Stimulated activated CD4-positive, alpha-beta T cell treated with anti-CD3 and anti-CD28 coated beads, Interleukin-1b, Interleukin-23, amount 100 ng/mL, for 1 hour (primary cell): ENCODE measurements at regions not wholly inside any gene's neighbourhood (a gene's known extent, or its start where the extent isn't known, plus 50 kb on each side); places are given as distances from the start of the nearest gene placed in this dataset.

Experiments used
- DNase-seq, 2 donors: peaks; one replicate each; pipeline ENCODE4 v3.0.0-alpha.2; 2020; ENCODE audit warnings: low read depth in 2 of 2

GRCh38 chr9:118187408-118187807, 483.2 kb downstream of the TLR4 start:
- no peak for DNase-seq

DNA sequence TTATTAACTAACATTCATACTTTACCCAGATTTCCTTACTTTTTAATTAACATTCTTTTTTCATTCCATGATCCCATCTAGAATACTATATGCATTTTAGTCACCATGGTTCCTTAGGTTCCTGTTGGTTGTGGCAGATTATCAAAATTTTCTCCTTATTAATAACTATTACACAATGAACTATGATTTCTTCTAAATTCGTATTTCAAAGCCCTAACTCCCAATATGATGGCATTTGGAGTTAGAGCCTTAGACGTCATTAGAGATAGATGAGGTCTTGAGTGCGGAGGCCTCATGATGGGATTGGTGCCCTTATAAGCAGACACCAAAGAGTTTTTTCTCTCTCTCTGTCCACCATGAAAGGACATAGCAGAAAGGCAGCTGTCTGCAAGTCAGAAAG, 485.4 kb downstream of the TLR4 start:
- no peak for DNase-seq

DNA sequence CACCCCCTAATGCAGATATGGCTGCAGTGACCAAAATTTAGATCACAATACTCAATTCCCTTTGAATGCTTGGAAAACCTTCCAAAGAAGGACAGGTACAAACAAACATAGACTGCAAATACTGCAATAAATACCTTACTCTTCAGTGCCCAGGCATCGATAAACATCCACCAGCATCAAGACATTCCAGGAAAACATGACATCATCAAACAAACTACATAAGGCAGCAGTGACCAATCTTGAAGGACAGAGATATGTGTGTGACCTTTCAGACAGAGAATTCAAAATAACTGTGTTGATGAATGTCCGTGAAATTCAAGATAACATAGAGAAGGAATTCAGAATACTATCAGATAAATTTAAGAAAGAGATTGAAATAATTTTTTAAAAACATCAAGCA, 488.6 kb downstream of the TLR4 start:
- DNase-seq: no peak

GRCh38 chr9:118209343-118209742, 505.1 kb downstream of the TLR4 start:
- no peak for DNase-seq

DNA sequence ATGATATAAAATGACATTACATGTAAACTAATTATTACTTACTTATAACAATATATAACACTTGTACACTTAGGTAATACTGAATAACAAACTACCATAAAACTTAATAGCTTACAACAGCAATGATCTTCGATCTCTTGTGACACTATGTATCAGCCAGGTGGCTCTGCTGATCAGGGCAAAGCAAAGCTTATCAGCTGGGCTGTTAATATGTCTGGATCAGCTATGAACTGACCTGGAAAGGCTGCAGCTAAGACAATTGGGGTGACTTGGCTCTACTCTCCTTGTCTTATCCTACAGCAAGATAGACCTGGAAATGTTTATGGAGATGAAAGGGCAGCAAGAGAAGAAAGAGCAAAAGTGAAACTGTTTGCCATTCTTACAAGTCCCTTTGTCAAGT, 511.3 kb downstream of the TLR4 start:
- no peak for DNase-seq

GRCh38 chr9:118222375-118222774, 518.2 kb downstream of the TLR4 start:
- DNase-seq: no peak

- DNase-seq: no peak
Observed at GRCh38 chr9:118223111-118223510, 518.9 kb downstream of the TLR4 start.

- DNase-seq: no peak
Observed at GRCh38 chr9:118230329-118230728, 526.1 kb downstream of the TLR4 start.

- no peak for DNase-seq
Observed at GRCh38 chr9:118236625-118237024, 532.4 kb downstream of the TLR4 start.

DNA sequence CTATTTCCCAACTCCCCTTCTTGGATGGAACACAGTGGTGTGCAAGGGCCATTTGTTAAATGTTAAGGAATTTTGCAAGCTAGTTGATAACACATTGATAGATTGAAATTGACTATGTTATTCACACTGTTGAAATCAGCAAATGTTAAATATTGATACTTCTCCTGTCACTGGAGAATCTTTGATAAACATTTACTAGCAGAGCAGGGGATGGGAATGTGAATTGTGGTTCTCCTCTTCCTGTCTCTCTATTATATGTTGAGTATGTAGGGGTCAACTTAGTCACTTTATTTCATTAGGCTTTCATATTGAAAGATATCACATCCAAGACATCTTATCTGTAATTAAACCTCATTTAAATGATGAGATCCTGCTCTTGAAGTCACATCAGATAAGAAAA, 533.9 kb downstream of the TLR4 start:
- DNase-seq: no peak

DNA sequence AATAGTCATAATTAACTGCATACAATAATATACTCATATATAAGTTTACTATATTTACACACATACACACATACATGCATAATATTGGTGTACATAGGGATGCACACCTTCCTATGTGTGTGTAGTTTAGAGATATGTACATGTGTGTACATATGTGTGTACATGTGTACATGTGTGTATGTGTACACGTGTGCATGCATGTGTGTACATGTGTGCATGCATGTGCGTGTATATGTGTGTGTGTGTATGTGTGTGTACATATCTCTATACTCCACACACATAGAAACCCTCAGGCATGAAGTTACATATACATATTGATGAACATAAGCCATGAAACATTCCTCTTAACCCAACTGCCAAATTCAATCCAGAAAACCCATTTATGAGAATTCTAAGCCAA, 547.8 kb downstream of the TLR4 start:
- DNase-seq: no peak

GRCh38 chr9:118262191-118262590, 558.0 kb downstream of the TLR4 start:
- no peak for DNase-seq

GRCh38 chr9:118263949-118264348, 559.7 kb downstream of the TLR4 start:
- DNase-seq: no peak

DNA sequence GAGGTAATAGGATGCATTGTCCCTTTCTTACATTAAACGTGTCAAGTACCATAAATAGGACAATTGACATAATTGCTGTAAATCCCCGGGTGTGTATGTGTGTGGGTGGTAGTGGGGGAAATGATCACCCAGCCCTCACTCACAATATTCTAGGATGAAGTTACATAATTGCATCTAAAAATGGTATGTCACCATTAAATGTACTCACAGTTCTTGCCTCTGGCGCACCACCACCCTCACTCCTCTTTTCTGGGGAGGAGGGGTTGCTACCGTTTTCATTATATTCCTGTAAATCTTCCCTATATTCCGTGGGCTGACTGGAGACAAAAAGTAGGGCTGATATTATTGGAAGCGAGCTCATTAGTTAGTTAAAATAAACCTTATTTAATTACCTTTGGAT, 563.8 kb downstream of the TLR4 start:
- no peak for DNase-seq

- DNase-seq: no peak
Observed at GRCh38 chr9:118269623-118270022, 565.4 kb downstream of the TLR4 start.

DNA sequence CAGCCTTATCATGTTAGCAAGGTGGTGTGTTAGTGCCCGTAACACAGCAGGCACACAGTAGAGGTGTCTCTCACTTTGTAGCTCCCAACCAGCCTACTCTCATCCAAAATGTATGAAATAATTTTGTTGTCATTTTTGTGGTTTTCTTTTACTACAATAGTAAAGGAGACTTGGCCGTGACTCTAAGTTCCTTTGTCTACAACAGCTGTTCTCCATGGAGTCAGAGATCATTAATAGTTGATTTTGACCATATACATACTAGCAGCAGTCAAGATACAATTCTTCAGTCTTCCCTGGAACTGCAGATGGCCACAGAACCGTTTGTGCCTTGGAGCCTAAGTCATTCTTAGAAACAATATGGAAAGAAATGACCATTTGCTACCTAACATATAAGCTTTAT, 567.1 kb downstream of the TLR4 start:
- DNase-seq: no peak

- no peak for DNase-seq
Observed at GRCh38 chr9:118271936-118272335, 567.7 kb downstream of the TLR4 start.

GRCh38 chr9:118273048-118273447, 568.8 kb downstream of the TLR4 start:
- no peak for DNase-seq

- DNase-seq: no peak
Observed at GRCh38 chr9:118276784-118277183, 572.6 kb downstream of the TLR4 start.

DNA sequence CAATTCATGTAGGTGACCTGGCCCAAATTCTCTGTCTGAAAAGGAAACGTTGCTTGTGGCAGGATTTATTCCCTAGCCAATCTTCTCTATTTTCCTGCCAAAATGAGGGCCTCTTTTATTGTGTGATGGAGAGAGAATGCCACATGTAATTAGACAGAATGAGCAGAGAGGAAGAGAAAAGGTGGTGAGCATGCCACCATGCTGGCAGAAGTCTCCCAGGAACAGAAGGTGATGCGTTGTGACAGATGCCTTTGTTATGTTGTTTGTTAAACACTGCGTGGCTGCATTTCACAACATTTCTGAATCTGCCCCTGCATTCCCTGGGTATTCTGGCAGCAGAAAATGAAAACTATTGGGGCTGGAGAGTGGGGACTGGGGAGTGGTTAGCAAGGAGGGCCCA, 577.6 kb downstream of the TLR4 start:
- DNase-seq: no peak

GRCh38 chr9:118283488-118283887, 579.3 kb downstream of the TLR4 start:
- DNase-seq: no peak

DNA sequence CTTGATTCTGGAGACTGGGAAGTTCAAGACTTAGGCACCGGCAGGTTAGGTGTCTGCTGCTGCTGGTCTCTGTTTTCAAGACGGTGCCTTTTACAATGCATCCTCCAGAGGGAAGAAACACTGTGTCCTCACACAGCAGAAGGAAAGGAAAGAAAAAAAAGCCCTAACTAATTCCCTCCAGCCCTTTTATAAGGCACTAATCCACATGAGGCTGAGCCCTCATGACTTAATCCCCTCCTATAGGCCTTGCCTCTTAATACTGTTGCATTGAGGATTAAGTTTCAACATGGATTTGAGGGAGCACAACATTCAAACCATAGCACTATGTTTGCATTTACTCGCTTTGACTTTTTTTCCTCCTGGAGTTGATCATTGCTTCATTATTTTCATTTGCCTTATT, 585.9 kb downstream of the TLR4 start:
- DNase-seq: no peak

DNA sequence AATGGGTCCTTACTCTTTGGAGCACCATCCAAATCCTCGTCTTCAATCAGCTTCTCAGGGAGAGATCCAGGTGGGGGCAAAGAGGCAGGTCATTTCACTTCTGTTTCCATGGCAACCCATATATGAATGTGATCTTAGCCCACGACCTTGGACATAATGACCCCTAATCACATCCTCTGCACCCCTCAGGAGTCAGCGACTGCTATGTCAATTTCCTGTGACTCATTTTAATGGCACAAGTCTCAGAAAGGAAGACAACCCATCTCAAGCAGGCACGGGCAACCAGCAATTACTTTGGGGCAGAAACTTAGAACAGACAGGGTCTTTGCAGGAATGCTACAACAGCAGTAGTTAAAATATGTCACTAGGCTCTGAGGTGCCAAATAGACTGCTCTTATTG, 591.2 kb downstream of the TLR4 start:
- DNase-seq: no peak

DNA sequence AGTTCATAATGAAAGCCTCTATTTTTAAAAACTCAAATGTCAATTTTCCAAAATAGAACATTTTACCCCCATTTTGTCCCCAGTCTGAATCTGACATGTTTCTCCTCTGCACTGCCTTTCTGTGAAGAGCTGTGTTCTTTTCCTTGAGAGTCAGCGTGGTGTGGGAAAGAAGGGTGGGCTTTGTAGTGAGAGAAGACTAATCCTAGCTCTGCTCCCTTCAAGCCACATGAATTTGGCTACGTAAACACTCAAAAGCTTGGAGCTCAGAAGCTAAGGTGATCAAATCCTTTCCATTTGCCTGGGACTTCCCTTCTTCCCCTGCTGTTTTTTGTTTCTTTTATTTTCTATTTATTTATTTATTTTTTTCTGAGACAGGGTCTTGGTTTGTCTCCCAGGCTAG, 598.5 kb downstream of the TLR4 start:
- no peak for DNase-seq

DNA sequence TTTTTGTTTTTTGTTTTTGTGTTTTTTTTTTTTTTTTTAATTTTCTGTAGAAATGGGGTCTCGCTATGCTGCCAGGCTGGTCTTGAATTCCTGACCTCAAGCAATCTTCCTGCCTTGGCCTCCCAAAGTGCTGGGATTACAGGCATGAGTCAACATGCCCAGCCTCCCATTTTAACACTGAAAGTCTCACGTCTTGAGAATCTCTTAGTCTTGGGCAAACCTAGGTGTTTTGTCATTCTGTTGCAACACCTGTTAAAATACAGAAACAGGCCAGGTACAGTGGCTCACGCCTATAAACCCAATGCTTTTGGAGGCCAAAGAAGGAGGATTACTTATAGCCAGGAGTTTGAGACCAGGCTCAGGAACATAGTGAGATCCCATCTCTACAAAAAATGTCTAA, 599.0 kb downstream of the TLR4 start:
- no peak for DNase-seq
